Stimulated activated CD8-positive, alpha-beta memory T cell treated with anti-CD3 and anti-CD28 coated beads, Interleukin-7, amount 100 ng/mL, for 1 hour (primary cell): ENCODE measurements at regions not wholly inside any gene's neighbourhood (a gene's known extent, or its start where the extent isn't known, plus 50 kb on each side); places are given as distances from the start of the nearest gene placed in this dataset.
"Not testable (repeated sequence)": the region's sequence is repeated elsewhere in the genome, so short reads cannot be mapped to it uniquely, and the experiment has no call there.

ENCODE experiments used
- DNase-seq, 2 donors: peaks; one replicate each; pipeline ENCODE4 v3.0.0-alpha.2; 2020; ENCODE audit warnings: low read depth in 2 of 2

DNA sequence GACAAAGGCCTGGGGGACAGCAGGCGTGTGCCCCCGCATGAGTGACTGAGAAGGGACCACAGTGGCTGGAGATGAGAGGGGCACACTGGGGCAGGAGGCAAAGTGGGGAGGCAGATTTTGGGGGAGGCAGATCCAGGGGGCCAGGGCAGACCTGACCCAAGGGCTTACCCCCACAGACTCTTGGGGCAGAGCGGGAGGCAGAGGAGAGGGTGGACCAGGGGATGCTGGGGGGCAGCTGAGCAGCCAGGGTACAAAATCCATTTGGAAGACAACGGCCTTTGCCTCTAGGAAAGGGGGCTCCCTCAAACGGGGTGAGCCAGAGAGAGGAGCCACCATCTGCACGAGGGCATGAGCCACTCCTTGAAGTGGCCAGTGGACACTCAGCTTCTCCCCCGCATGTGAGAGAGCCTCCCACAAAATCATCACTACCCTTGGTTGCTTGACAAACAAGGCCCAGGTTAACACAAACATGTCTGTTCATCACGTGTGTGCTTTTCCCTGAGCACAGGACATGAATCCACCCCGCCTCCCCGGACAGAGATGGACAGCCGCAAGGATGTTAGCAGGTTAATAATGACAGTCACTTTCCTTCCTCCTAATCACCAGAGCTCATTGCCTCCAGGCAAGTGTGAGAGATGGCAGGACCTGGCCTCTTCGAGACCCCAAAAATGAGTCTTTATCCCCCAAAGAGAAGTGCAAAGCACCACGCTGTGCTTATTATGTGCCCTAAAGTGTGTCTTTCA lies 72.0 kb upstream of the RAB6C start:
- no peak for DNase-seq

DNA sequence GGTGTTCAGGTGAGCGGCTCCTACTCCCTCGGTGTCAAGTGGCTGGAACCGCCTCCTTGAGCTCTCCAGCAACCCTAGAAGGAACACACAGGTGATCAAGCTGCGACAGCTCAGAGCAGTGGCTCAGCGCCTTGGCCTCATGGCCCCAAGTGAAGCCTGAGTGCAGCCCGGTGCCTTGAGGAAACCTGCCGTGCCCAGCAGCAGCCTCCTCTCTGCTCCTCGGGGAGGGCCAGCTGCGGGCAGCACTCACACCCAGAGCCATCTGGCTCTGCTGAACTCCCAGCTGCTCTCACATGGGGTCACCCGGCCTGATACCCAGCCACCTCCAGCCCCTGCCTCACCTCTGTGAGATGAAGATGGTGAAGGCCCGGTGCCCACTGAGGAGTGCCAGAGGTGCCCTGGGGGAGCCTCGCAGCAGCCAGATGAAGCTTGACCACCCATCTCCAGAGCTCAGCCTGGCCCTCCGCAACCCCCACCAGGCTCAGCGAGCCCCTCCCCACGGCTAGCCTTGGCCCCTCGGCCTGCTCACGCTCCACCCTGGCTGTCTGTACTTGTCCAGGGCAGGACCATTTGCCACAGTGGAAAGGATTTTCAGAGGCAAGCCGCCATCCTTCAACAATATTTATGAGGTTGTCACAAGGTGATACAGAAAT lies 70.6 kb upstream of the RAB6C start:
- no peak for DNase-seq

DNA sequence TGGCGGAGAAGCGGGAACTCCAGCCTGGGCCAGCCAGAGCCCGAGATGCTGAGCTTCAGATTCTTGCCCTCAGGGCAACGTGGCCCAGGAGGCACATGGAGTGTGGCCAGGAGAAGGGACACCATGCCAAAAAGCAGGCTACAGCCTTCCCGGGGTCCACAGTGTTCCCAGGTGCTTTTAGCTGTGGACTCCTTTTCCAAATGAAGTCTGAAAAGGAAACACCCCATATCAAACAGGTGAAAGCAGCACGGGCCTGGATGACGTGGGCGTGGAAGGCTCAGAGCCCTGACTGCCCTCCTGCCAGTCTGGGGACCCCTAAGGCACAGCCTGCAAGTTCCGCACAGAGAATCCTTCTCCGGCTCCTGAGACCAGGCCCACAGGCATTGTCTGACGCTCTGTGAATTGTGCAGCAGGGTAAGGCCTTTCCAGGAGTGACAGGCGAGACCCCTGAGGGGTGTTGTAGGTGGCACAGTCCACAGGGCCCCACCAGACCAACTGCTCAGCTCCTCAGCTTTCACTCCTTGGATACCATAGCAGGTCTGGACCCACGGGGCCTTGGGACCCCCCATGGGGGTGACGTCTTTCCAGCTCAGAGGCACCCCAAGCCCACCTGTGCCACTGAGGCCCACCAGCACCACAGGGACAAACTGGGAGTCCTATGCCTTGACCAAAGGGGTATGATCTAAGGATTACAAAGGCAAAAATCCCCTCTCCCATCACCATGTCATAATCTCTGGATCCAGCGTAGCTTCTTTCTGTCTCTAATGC lies 69.6 kb upstream of the RAB6C start:
- no peak for DNase-seq

DNA sequence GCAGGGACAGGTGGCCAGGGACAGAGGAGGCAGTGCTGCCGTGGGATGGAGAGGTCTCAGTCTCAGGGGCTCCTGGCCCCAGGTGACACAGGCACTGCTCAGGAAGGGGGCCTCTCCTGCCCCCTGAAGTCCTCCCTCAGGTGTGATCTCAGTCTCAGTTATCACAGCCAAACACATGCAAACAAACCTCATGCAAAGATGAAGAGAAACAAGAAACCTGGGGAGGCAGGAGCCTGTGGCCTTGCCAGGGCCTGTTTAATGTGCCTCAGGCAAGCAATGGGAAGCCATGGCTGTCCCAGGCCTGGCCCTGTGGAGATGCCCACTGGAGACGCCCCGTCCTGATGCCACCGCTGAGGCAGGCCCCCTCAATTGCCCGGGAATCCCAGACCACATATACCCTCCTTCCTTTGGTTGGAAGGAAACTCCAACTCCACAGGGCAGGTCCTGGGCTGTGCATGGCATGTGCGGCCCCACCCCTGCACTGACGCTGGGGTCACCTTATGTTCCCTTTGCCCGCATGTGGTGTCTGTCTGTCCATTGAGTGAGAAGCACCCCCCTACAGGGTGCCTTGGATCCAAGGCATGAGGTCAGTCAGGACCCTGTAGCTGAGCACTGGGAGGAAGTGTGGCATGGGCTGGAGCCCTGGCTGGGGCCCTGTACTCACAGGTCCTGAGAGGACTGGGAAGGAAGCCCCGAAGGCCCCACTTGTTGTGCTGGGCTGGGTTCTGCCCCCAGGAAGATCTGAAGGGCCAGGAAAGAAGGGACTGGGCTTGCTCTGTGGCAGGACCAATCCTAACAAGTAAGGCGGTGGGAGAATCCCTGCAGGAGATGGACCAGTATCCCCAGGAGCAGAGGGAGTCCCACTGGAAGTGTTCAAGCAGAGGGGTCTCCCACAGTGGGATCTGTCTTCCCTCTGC lies 68.8 kb upstream of the RAB6C start:
- no peak for DNase-seq

DNA sequence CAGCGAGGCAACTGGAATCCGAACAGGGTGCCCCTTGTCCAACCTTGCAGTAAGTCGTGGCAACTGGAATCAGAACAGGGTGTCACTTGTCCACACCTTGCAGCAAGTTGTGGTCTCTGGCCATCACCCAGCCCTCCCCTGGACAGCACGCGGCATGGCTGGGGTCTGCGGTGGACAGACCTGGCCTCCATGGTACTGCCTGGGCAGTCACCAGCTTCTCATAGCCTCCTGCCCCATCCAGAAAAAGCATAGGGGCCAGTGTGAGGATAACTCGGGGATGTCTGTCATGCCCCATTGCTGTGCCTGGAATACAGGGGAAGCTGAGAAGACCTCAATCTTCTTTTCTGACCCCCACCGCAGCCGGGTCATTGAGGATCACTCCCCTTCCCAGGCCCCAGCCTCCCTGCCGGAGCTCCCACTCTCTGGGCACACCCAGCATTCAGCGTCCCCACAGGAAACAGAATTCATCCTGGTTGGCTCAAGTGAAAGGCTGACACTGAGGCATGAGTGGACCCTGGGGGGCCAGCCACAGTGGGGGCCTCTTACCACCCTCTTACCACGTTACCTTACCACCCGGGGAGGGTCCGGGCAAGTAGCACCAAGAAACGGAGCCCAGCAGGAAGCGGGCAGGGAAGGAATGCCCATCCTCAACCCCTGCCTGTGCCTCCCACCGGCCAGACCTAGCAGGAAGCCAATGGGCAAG lies 68.0 kb upstream of the RAB6C start:
- no peak for DNase-seq

DNA sequence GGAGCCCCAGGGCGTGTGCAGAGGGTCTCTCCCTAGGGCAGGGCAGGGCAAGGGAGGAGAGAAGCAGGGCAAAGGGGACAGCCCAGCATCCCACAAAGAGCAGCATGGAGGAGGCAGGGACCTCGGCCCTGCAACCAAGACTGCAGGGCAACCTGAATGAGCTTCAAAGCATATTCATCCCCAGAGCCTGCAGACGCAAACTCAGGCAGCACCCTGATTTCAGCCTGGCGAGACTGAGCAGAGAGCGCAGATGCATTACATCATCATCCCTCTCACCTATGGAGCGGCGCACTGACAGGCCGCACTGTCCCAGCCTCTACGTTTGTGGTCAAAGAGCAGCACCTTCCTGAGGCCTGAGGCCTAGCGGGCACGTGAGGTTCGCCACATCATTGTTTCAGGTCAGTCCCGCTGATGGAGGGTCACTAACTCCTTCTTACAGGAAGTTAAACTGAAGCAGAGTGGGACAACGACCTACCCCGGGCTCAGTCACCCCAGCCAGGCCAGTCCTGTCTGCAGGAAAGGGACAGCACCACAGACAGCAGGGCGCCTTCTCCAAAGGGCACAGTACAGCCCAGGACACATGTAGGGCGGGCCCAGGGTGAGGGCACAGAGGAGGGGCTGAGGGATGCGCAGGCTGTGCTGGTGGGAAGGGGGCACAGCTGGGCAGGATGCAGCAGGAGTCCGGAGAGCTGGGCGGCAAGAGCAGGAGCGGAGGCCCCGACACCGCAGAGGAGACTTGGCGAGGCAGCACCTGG lies 67.2 kb upstream of the RAB6C start:
- no peak for DNase-seq

DNA sequence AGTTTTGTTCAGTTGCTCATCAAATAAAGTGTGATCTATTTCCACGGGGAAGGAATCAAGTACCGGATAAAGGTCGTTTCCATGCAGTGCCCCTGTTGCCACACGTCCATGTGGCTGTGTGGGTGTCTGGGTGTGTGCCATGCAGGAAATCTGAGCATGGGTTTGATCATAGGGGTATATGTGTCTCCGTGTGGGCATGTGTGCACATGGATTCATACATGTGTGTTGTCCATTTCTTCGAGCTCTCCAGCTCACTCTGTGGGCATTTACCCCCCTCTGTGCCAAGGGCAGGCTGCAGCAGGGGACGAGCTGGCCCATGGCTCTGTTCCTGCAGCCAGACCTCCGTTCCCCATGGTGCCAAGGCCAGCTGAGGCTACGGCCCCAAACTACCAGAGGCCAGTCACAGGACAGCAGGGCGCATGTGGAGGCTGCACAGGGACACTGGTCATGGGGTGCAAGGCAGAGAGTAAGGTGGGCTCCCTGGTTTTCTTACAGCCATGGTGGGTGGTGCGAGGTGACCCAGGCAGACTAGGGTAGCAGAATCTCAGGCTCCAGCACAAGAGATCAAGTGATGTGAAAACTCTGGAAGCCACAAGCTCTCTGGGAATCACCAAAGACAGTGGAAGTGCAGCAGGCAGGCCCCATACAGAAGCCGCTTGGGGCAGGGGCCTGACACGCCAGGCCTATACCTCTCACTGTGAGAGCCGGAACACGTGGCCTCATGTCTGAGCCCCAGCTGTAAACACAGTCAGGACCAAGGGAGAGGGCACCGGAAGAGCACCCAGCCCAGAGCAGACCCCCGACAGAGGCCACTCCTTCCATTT lies 66.4 kb upstream of the RAB6C start:
- DNase-seq = no peak

DNA sequence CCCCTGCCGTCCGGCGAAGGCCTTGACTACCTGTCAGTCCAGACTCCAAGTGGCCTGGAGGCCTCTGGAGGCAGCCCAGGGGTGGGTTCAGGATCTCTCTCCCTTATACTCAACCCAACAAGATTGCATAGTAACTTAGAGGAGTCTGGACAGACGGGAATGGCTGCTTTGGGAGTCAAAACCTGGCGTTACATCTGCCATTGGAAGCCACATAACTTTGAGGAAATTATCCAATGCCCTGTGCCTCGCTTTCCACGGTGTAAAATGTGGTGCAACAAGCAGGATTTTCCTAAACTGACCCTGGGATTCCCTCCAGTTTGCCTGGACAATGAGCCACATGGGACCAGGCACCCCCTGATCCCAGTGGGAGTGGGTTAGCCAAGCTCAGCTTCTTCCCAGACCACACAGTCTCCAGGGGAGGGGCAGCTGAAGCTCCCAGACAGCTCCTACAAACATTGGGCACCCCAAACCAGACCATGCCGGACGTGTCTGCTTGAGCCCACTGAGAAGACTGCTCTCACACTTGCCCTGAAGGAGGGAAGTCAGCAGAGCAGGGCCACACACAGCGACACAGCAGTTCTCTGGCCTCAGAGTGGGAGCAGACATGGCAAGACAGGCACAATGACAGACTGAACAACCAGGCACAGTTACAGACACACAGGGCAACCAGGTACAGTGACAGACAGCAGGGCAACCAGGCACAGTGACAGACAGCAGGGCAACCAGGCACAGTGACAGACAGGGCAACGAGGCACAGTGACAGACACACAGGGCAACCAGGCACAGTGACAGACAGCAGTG lies 65.6 kb upstream of the RAB6C start:
- no peak for DNase-seq

DNA sequence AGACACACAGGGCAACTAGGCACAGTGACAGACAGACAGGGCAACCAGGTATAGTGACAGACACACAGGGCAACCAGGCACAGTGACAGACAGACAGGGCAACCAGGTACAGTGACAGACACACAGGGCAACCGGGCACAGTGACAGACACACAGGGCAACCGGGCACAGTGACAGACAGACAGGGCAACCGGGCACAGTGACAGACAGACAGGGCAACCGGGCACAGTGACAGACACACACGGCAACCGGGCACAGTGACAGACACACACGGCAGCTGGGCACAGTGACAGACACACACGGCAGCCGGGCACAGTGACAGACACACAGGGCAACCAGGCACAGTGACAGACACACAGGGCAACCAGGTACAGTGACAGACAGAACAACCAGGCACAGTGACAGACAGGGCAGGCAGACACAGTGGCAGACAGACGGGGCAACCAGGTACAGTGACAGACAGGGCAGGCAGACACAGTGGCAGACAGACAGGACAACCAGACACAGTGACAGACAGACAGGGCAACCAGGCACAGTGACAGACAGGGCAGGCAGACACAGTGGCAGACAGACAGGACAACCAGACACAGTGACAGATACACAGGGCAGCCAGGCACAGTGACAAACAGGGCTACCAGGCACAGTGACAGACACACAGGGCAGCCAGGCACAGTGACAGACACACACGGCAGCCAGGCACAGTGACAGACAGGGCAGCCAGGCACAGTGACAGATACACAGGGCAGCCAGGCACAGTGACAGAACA lies 64.7 kb upstream of the RAB6C start:
- DNase-seq = no peak

DNA sequence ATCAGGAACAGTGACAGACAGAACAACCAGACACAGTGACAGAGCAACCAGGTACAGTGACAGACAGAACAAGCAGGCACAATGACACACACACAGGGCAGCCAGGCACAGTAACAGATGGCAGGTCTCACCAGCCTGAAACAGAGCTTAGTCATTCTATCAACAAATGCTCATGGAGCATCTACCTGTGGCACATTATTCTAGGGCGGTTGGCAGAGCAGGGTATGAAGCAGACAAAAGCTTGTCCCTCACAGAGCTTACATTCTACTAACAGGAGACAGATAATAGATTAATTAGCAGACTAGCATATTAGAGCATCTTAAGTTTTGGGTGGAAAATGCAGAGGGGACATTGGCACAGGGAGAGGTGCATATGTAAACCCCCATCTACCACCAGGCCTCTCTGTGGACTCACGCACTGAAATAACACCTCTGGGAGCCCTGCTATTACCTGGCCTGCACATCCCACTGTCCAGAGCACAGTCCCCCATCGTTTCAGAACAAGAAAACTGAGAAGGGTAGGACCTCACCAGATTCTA lies 64.1 kb upstream of the RAB6C start:
- no peak for DNase-seq

DNA sequence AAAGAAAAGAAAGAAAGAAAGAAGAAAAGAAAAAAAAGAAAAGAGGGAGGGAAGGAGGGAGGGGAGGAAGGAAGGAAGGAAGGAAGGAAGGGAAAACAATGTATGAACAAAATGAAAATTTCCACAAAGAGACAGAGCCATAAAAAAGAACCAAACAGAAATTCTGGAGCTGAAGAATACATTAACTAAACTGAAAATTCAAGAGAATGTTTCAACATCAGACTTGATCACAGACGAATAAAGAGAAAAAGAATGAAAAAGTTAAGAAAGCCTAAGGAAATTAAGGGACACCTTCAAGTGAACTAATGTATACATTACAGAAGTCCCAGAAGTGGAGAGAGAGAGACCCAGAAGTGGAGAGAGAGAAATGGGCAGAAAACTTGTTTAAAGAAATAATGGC lies 60.9 kb upstream of the RAB6C start:
- DNase-seq = no peak

DNA sequence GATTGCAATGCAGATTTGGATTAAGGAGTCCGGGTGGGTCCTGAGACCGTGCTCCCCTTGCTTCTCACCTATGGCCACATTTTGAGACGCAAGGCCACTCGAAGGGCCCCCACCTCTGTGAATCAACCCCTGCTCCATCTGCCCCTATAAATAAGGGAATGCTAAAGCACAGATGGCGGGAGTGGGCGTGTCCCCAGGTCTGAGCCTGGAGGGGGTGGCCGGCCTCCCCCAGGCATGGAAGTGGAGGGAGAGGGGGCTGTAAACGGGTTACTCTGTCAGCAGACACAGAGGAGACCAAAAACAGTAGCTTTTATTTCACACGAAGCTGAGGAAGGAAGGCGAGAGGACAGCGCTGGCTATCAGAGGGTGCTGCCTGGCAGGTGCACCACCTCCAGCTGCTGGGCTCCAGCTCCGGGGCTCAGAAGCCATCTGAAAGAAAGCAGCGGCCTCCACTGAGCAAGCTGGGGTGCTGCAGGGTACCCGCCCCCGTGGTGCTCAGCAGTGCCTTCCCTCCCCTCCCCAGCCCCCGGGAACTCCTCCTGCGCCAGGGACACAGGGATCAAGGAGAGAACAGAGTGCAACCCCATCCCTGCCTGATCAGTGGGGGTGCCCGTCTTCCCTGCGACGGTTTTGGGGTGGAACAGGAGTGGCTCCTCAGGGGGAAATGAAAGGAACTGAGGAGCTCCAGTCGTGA lies 56.7 kb upstream of the RAB6C start:
- no peak for DNase-seq

DNA sequence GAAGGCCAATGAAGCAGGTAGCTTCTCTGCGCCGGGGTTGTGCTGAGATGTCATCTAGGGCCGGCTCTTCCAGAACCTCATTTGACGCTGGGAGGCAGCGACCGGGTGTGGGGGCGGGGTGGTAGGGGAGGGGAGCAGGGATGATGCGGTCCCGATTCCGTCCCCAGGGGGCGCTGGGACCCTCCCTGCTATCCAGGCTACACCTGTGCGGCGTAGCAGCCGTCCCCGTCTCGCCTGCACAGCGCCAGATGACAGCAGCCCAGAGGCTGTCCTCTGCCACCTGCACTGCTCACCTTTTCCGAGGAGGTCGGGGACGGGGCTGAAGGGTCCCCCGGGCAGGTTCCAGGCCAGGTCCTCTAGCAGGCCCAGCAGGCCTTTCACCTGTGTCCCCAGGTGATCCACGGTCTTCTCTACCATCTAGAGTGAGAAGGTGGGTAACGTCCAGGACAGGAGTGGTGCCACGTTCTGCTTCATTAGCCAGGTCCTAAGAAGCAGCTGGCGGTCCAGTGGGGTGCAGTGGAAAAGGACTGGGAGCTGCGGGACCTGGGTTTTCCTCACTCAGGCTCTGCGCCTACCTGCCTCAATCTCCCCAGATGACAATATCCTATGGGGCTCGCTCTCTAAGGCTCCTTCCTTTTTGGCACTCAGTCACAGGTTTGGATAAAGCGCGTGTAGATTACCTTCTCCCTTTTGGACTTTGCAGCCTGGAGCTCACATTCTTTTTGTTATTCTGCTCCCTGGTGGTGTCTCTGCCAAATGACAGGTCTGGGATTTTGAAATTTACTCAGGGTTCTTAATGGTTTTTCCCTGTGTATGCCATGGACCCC lies 56.0 kb upstream of the RAB6C start:
- no peak for DNase-seq

DNA sequence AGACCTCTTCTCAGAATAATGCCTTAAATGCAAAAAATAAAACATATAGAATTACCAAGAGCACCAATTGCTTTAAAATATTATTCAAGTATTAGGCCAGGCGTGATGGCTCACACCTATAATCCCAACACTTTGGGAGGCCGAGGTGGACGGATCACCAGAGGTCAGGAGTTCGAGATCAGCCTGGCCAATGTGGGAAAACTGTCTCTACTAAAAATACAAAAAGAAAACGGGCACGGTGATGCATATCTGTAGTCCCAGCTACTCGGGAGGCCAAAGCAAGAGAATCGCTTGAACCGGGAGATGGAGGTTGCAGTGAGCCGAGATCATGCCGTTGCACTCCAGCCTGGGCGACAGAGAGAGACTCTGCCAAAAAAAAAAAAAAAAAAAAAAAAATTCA lies 55.4 kb upstream of the RAB6C start:
- DNase-seq = not testable (repeated sequence)

DNA sequence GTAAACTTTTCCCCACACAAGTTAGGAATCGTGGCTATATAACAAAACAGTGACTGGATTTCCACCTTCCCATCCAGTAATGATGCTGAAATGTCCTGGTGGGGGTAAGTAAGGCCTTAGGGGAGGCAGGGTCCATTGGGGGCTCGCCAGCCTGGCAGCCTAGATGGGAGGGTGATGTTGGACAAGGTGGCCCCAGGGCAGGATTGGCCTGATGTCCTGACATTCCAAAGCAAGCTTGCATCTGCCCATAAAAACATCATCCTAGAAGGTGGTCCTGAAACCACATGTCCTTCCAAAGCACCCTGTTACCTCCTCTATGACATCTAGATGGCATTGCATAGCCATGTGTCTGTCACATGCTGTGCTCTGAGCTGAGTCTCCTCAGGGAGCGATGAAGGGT lies 54.1 kb upstream of the RAB6C start:
- DNase-seq = no peak

DNA sequence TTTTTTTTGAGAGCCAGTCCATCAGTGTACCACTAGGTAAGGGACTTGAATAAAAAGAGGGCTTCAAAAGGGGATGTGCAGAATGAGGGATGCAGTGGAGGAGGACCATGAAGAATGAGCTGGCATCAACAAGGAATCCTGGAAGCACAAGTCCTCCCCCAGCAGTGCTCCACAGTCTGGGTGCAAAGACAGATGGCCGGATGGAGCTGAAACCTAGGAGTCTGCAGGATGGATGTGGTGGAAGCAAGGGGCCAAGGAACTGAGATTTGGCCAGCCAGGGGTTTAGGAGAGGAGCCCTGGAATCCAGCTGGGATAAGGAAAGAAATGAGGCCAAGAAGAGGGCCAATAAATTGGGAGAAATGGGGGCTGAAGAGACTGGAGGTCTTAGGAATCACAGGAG lies 51.8 kb upstream of the RAB6C start:
- DNase-seq = no peak
